ENCODE measurements at regions not wholly inside any gene's neighbourhood (a gene's known extent, or its start where the extent isn't known, plus 50 kb on each side); places are given as distances from the start of the nearest gene placed in this dataset.

- TF ChIP-seq, protein P1, sequence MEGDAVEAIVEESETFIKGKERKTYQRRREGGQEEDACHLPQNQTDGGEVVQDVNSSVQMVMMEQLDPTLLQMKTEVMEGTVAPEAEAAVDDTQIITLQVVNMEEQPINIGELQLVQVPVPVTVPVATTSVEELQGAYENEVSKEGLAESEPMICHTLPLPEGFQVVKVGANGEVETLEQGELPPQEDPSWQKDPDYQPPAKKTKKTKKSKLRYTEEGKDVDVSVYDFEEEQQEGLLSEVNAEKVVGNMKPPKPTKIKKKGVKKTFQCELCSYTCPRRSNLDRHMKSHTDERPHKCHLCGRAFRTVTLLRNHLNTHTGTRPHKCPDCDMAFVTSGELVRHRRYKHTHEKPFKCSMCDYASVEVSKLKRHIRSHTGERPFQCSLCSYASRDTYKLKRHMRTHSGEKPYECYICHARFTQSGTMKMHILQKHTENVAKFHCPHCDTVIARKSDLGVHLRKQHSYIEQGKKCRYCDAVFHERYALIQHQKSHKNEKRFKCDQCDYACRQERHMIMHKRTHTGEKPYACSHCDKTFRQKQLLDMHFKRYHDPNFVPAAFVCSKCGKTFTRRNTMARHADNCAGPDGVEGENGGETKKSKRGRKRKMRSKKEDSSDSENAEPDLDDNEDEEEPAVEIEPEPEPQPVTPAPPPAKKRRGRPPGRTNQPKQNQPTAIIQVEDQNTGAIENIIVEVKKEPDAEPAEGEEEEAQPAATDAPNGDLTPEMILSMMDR (conservative IDR thresholded peaks at IDR 0.05): no peak
- no peak for TF ChIP-seq EZH2 (IDR thresholded peaks at IDR 0.05; ENCODE audit: low read depth)
Observed at GRCh38 chr2:41940060-41940744, 107.6 kb upstream of the PKDCC start.

Data from PC-9 (cell line).